SK-N-MC (cell line): ENCODE measurements at regions not wholly inside any gene's neighbourhood (a gene's known extent, or its start where the extent isn't known, plus 50 kb on each side); places are given as distances from the start of the nearest gene placed in this dataset.

ENCODE experiments used
- EZH2 ChIP-seq: fragments of 200-600 bp; sonication (generic); IDR thresholded peaks from one replicate; pipeline ENCODE4 v1.6.1; 2017; ENCODE audit warnings: antibody characterized with exemption
- POLR2AphosphoS5 ChIP-seq: IDR thresholded peaks from 2 replicates; pipeline ENCODE4 v1.6.1; 2012; ENCODE audit warnings: mild to moderate bottlenecking, low read depth, low read length, borderline replicate concordance

- TF ChIP-seq EZH2 (no peak), POLR2AphosphoS5 (no peak)
These were observed 366.2 kb upstream of the GRAMD2B start for GRCh38 chr5:126056851-126057622.
